ENCODE measurements at regions not wholly inside any gene's neighbourhood (a gene's known extent, or its start where the extent isn't known, plus 50 kb on each side); places are given as distances from the start of the nearest gene placed in this dataset.

GRCh38 chr1:231103961-231104360 is 57.9 kb upstream of the TRIM67 start:
- no peak overlapping the region for H3K4me3 Mint-ChIP-seq (ENCODE audit: low read depth)
- H3K27me3 Mint-ChIP-seq, result peaks cover 7% of the 10 kb centered on the region
- TF ChIP-seq, protein P1, sequence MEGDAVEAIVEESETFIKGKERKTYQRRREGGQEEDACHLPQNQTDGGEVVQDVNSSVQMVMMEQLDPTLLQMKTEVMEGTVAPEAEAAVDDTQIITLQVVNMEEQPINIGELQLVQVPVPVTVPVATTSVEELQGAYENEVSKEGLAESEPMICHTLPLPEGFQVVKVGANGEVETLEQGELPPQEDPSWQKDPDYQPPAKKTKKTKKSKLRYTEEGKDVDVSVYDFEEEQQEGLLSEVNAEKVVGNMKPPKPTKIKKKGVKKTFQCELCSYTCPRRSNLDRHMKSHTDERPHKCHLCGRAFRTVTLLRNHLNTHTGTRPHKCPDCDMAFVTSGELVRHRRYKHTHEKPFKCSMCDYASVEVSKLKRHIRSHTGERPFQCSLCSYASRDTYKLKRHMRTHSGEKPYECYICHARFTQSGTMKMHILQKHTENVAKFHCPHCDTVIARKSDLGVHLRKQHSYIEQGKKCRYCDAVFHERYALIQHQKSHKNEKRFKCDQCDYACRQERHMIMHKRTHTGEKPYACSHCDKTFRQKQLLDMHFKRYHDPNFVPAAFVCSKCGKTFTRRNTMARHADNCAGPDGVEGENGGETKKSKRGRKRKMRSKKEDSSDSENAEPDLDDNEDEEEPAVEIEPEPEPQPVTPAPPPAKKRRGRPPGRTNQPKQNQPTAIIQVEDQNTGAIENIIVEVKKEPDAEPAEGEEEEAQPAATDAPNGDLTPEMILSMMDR (IDR thresholded peaks at IDR 0.05; ENCODE audit: unreplicated experiment), result no peak
- H3K27ac Mint-ChIP-seq, result no peak overlapping the region
- H3K9me3 Mint-ChIP-seq (ENCODE audit: low read depth), result no peaks in the 10 kb centered on the region
- DNase-seq (ENCODE audit: low spot score, unreplicated experiment), result no peak
- peaks cover 14% of the 10 kb centered on the region for H3K4me1 Mint-ChIP-seq (ENCODE audit: low read depth)
- no peaks in the 10 kb centered on the region for H3K36me3 Mint-ChIP-seq (ENCODE audit: insufficient read depth)

GRCh38 chr1:231099996-231100767 is 60.1 kb upstream of the FAM89A start:
- Mint-ChIP-seq H3K27me3 (peaks cover 9% of the 10 kb centered on the region), H3K9me3 (ENCODE audit: low read depth) (no peaks in the 10 kb centered on the region), H3K4me1 (ENCODE audit: low read depth) (no peaks in the 10 kb centered on the region), H3K36me3 (ENCODE audit: insufficient read depth) (no peaks in the 10 kb centered on the region), H3K4me3 (ENCODE audit: low read depth) (no peak overlapping the region), H3K27ac (no peak overlapping the region)
- TF ChIP-seq, protein P1 (IDR thresholded peaks at IDR 0.05; ENCODE audit: unreplicated experiment), result no peak
- no peak for DNase-seq (ENCODE audit: low spot score, unreplicated experiment)

DNA sequence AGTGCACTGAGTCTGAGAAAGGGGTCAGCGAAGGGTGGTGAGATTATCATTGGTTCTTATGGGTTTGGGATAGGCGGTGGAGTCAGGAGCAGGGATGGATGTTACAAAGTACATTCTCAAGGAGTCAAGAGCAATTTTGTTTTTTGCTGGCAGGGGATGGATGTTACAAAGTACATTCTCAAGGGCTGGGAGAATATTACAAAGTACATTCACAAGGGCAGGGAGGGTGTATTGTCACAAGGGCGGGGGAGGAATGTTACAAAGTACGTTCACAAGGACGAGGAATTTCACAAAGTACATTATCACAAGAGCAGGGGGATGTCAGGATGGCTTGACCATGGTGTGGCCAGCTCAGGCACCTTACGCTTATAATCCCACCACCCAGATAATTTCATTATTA is 59.3 kb upstream of the FAM89A start:
- no peaks in the 10 kb centered on the region for H3K9me3 Mint-ChIP-seq (ENCODE audit: low read depth)
- H3K4me3 Mint-ChIP-seq (ENCODE audit: low read depth), result no peak overlapping the region
- peaks cover 12% of the 10 kb centered on the region for H3K27me3 Mint-ChIP-seq
- TF ChIP-seq, protein P1 (IDR thresholded peaks at IDR 0.05; ENCODE audit: unreplicated experiment), result no peak
- H3K4me1 Mint-ChIP-seq (ENCODE audit: low read depth), result no peaks in the 10 kb centered on the region
- no peak overlapping the region for H3K27ac Mint-ChIP-seq
- H3K36me3 Mint-ChIP-seq (ENCODE audit: insufficient read depth), result no peaks in the 10 kb centered on the region
- DNase-seq (ENCODE audit: low spot score, unreplicated experiment), result no peak

DNA sequence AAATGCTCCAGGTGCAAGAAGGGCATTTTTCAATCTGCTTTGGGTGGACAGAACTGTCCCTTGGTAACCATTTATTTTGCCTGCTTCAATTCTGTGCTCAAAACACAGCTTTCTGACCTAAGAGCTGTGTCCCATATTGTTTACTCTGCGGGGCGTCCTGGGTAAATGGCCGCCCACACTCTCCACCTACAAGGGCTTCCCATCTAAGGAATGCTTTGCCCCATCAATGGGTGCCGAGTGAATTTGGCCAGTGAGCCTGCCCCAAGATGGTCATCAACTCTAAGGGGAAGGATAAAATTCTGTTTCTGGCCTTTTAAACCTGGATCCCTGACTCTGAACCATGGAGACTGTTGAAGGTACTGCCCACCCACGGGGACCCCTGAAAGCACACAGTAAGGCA is 55.5 kb upstream of the FAM89A start:
- peaks cover 8% of the 10 kb centered on the region for H3K27me3 Mint-ChIP-seq
- no peak overlapping the region for H3K4me3 Mint-ChIP-seq (ENCODE audit: low read depth)
- H3K9me3 Mint-ChIP-seq (ENCODE audit: low read depth), result no peaks in the 10 kb centered on the region
- TF ChIP-seq, protein P1 (IDR thresholded peaks at IDR 0.05; ENCODE audit: unreplicated experiment), result no peak
- H3K36me3 Mint-ChIP-seq (ENCODE audit: insufficient read depth), result no peaks in the 10 kb centered on the region
- no peak for DNase-seq (ENCODE audit: low spot score, unreplicated experiment)
- H3K27ac Mint-ChIP-seq, result no peak overlapping the region
- H3K4me1 Mint-ChIP-seq (ENCODE audit: low read depth), result peaks cover 3% of the 10 kb centered on the region

- Mint-ChIP-seq H3K4me3 (ENCODE audit: low read depth) (no peak overlapping the region), H3K27ac (no peak overlapping the region), H3K4me1 (ENCODE audit: low read depth) (peaks cover 3% of the 10 kb centered on the region), H3K36me3 (ENCODE audit: insufficient read depth) (no peaks in the 10 kb centered on the region), H3K27me3 (peaks cover 8% of the 10 kb centered on the region), H3K9me3 (ENCODE audit: low read depth) (no peaks in the 10 kb centered on the region)
- TF ChIP-seq, protein P1 (IDR thresholded peaks at IDR 0.05; ENCODE audit: unreplicated experiment), result no peak
- no peak for DNase-seq (ENCODE audit: low spot score, unreplicated experiment)
These were observed 54.4 kb upstream of the FAM89A start for GRCh38 chr1:231094421-231094820.

Data from progenitor cell of endocrine pancreas (in vitro differentiated cells).